ELF-1 (cell line): ENCODE measurements at regions not wholly inside any gene's neighbourhood (a gene's known extent, or its start where the extent isn't known, plus 50 kb on each side); places are given as distances from the start of the nearest gene placed in this dataset.

Experiments used
- DNase-seq: peaks from one replicate; pipeline ENCODE4 v3.0.0-alpha.2; 2016; ENCODE audit warnings: low read depth, low spot score

GRCh38 chr3:137204409-137204808 is 246.6 kb downstream of the IL20RB start:
- DNase-seq = no peak

DNA sequence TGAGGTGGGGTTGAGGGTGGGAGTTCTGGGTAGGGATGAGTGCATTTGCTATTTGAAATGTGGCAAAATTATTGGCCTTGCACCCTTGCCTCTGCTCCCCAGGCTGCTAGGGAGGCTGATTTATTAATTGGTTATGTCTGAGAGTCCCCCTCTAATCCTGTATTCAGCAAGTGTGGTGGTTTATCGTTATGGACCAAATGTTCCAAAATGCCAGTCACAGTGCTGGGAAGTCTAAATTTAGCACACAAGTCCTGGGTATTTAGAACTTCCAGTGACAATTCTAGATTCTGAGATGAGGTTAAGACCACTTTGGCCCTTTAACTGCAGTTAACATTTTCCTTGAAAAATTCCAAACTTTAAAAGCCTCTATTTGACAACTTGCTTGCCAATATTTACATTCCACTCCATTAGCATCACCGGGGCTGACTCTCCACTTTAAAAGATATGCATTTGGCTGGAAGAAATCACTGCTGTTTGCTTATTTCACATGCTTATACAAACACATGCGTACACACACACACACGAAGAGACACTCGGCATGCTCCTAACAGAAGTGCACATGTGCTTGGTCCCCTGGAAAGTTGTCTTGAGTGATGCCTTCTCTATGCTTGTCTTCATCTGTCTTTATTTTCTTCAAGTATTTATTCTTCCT is 247.7 kb downstream of the IL20RB start:
- DNase-seq = no peak

DNA sequence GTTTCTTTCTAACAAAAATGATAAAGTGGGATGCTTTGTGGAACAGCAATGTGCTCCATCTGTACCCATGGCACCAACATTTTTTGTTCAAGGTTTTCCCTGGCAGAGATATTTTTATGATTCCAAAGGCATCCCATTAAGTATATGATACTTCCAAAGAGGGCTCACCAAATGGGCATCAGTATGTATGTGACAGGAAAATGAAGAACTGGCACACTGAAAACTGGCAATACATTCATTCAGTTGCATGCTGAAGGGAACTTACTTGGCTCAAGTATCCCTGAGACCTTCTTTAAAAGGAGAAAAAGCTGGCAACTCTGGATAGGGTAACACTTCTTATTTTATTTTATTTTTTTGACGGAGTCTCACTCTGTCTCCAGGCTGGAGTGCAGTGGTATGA is 249.8 kb downstream of the IL20RB start:
- no peak for DNase-seq

DNA sequence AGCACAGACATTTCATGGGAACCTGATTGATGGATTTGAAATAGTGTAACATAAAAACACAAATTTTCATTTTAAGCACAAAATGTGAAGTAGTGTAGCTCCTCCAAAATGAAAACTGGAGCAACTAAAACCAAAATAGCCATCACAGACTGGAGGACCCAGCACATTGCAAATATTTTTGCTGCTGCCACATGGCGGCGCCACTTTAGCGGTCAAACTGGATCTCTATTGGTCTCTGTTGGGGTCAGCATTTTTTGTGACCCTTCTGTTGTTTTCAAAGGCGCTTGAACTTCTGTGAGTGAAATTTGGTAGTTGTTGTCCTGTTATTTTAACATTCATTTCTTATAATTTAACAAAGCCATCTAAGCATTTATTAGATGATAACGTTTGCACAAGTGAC is 259.9 kb downstream of the IL20RB start:
- peak; percentile 24 for DNase-seq

- no peak for DNase-seq
These were observed 262.1 kb downstream of the IL20RB start for GRCh38 chr3:137219801-137220445.

DNA sequence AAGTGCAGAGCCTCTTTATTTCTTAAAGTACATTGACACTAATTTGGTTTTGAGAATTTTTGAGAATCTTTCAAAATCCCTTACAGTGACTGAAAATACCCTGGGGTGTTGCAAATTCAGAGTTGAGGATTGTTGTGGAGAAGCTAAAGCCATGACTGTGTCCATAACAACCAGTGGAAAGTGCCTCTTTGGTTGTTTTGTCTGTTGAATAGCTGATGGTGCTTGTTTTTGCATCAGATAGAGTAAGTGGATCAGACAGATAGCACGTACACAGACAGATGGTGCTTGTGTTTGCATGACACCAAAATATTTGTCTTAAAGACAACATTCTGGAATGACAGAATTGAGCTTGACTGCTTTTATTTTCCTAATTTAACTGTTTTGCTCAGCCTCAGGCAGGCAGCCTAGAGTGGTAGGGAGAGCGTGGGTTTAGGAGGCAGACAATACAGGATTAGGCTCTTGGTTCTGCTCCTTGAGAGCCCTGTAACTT is 265.0 kb downstream of the IL20RB start:
- DNase-seq = no peak

DNA sequence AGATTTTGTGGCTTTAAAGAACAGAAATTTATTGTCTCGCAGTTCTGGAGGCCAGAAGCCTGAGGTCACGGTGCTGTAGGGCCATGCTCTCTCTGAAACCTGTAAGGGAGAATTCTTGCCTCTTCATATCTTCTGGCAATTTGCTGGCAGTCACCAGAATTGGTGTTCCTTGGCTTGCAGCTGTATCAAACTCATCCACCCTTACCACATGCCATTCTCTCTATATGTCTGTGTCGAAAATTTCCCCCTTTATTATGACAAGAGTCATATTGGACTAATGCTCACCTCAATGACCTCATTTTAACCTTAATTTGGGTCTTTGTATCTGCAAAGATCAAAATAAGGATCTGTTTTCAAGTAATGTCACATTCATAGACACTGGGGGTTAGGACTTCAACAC is 266.7 kb downstream of the IL20RB start:
- no peak for DNase-seq

GRCh38 chr3:137242836-137243400 is 285.1 kb downstream of the IL20RB start:
- DNase-seq = no peak

- DNase-seq = no peak
These were observed 288.7 kb downstream of the IL20RB start for GRCh38 chr3:137246491-137246890.

DNA sequence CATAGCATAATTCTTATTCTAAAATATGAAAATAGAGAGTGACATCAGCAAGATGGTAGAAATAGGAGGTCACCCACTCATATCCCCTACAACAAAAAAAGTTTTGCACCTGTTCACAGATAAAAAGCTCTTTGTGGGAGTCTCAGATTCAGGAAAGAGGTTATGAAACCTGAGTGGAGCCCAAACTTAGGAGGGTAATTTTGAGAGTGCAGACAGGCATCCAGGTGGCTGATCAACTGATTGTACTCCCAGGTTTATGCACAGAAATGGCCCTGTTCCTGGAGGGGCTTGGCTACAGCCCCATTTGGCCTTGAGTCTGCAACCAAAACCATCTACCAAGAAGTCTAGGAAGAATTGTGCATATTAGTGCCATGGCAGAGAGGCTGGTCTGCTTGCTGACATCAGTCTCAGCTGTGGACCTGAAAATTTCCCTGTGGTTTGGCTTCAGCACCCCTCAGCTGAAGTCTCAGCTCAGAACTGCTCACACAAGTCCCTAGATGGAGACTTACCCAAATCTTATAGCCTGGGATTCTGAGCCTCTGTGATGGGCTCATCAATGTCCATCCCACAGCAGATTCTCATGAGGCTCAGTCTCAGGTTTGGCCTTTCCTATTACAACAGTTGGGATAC is 291.6 kb downstream of the IL20RB start:
- no peak for DNase-seq

GRCh38 chr3:137259089-137259488 is 301.3 kb downstream of the IL20RB start:
- no peak for DNase-seq

- peak; percentile 77 for DNase-seq
These were observed 301.9 kb downstream of the IL20RB start for GRCh38 chr3:137259701-137260100.

- DNase-seq = peak; percentile 79
These were observed 306.5 kb downstream of the IL20RB start for GRCh38 chr3:137264071-137264820.

- DNase-seq = no peak
These were observed 307.1 kb downstream of the IL20RB start for GRCh38 chr3:137264843-137265330.

- no peak for DNase-seq
These were observed 325.1 kb downstream of the IL20RB start for GRCh38 chr3:137282871-137283270.

DNA sequence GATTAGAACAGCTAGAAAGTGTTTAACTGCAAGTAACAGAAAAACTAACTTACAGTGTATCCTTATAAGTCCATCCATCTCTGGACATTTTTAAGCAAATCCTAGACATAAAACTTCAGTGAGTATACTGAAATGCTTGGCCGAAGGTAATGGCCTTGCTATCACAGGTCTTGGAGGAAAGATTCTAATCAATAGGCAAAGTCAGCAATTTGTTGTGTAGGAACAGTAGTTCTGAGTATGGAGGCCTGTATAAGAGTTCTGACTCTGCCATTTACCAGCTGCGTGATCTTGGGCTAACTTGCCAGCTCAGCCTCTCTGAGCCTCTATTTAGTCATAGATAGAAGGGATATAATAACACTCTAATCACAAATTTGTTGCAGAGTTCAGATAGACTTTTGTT is 328.1 kb downstream of the IL20RB start:
- no peak for DNase-seq

DNA sequence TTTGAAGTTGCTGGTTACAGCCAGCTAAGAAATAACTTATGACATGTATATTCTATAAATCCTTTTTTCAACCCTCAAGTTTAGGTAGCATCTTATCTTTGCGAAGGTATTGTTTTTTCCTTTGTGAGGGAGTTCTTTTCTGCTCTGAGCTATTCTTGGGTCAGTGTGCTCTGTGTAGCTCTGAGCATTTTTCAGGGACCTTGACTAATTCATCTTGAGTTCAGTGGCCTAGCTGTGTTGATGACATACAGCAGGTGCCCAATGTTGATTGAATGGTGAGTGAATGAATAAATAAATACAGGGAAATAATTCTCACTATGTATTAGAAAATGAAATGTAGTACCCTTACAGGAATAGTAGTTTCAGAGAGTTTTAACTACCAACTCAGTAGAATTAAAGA is 335.3 kb downstream of the IL20RB start:
- DNase-seq = no peak

GRCh38 chr3:137294139-137294538 is 336.4 kb downstream of the IL20RB start:
- peak; percentile 15 for DNase-seq

GRCh38 chr3:137294839-137295238 is 337.1 kb downstream of the IL20RB start:
- DNase-seq = no peak

GRCh38 chr3:137295336-137295735 is 337.6 kb downstream of the IL20RB start:
- no peak for DNase-seq

DNA sequence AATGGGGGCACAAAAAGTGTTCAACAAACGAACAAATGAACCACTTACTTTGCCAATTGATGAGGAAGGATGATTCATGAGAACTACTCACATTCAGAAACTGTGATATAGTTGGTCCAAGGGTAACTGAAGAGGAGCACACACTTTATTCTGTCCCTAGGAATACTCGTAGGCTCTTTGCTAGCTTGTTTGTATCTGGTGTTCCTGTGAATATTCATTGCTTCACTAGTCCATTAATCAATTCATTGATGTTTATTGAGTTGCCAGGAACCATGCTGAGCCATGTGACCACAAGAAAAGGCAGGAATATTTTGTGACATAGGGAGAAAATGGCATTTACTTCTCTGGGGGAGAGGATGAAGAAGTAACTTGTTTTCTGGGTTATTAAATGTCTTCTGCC is 338.3 kb downstream of the IL20RB start:
- DNase-seq = no peak

DNA sequence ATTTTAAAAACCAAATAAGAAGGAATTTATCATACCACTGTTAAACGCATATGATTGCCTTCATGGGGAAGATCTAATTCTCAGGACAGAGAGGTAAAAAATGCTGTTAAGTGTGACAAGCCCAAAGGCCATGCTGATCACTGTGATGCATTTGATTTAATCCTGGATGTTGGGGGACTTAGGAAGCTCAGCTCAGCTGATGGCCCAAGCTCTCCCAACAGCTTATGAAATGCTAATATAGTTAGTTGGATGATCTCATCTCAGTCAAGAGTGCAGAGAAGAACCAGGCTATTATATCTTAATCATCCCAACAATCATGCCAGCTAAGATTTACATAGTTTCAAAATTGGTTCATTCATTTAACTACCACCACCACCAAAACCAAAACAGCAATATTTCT is 340.0 kb downstream of the IL20RB start:
- no peak for DNase-seq
